DMS153 treated with DMSO at 0.1 percent for 48 hours (cell line): ENCODE measurements at regions not wholly inside any gene's neighbourhood (a gene's known extent, or its start where the extent isn't known, plus 50 kb on each side); places are given as distances from the start of the nearest gene placed in this dataset.
"Not testable (repeated sequence)": the region's sequence is repeated elsewhere in the genome, so short reads cannot be mapped to it uniquely, and the experiment has no call there.

ENCODE experiments used
- DNase-seq: peaks from one replicate; lab custom pipeline; 2025; ENCODE audit not compliant: unreplicated experiment; lab: John Stamatoyannopoulos, UW

DNA sequence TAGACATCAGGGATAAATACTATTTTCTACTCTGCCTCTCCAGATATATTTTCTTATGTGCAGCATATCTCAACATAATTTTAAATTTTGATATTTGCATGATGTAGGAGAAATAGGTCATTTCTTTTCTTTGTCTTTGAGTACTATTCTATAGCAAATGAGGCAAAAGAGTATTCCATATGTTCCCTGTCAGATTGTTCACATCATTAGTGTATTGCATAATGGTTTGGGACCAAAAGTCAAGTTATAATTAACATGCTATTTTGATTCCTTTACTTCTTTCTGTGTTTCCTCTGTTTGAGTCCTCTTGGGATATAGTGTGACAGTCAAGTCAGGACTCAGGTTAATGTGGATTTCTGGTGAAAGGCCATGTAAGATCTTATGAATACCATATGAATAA, 864.6 kb upstream of the FBXO33 start:
- DNase-seq, result no peak

DNA sequence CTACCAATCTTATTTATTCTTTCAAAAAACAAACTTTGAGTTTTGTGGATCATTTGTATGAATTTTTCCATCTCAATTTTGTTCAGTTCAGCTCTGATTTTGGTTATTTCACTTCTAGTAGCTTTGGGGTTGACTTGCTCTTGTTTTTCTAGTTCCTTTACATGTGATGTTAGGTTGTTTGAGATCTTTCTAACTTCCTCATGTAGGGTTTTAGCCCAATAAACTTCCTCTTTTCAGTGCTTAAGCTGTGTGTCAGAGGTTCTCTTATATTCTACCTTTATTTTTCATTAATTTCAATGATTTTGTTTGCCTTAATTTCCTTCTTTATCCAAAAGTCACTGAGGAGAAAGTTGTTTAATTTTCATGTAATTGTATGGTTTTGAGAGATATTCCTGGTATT, 860.4 kb upstream of the FBXO33 start:
- DNase-seq, result no peak

GRCh38 chr14:40282196-40282595, 850.0 kb upstream of the FBXO33 start:
- DNase-seq, result no peak

GRCh38 chr14:40280652-40281051, 848.4 kb upstream of the FBXO33 start:
- DNase-seq, result no peak

- DNase-seq, result no peak
These were observed 841.2 kb upstream of the FBXO33 start for GRCh38 chr14:40273417-40273816.

DNA sequence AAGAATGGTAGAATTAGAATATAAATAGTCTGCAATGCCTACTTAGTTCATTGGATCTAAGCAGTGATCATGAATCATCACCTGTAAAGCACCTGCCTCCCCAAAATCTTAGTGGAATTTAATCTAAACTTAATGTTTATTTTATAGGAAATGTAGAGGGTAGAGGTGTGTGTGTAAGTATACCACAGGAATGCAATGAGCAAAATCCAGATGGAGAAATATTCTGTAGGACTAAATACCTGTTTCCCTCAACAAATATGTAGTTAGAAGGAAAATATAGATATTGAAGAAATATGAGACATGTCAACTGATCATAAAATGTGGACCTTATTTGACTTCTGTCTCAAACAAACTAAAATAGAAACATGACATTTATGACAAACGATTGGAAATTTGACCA, 839.2 kb upstream of the FBXO33 start:
- no peak for DNase-seq

DNA sequence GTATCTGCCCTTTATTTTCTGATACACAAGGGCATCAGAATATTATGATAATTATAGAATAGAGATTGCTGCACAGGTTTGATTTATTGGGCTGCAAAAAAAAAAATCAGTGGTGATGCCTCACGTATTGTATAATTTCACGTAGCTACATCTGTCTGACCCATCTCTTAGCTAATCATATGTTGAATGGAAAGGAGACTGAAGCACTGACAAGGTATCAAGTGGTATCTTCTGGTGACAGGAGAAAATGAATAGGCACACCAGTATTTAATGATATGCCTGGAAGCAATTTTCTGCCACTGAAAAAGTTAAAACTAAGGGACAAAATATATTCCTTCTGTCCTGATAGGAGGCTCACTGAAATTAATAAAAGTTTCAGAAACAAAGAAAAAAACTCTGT, 837.2 kb upstream of the FBXO33 start:
- no peak for DNase-seq

DNA sequence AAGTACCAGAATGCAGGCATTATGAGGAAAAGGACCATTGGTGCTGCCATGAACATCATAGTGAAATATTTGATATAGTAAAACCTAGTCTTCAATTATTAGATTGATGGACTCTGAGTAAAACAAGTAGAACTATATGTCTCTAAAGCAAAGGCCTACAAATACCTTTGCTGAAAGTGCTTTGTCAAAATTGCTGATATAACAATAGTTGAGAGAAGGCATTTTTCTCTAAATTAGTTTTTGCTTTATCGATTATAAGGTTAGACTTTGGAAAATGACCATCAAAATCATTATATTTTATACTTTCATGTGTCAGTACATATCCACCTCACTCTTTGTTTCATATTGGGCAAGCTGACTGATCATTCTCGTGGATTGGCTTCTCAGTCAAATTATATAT, 836.0 kb upstream of the FBXO33 start:
- no peak for DNase-seq

DNA sequence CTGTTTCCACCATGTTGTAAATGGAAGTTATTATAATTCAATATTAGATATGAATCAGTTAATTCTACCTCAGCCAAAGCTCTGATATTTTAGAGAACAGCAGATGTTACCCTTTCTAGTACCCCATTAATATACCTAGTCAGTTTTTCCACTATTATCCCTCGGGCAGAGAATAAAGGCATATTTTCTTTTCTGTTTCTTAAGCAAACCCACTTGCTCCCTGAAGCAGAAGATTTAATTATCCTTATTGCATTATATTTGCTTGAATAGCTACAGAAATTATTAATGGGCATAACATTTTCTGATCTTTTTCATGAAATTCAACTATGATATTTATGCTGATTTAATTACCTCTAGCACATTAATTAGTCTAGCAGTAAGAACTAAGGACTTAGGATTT, 832.9 kb upstream of the FBXO33 start:
- no peak for DNase-seq

DNA sequence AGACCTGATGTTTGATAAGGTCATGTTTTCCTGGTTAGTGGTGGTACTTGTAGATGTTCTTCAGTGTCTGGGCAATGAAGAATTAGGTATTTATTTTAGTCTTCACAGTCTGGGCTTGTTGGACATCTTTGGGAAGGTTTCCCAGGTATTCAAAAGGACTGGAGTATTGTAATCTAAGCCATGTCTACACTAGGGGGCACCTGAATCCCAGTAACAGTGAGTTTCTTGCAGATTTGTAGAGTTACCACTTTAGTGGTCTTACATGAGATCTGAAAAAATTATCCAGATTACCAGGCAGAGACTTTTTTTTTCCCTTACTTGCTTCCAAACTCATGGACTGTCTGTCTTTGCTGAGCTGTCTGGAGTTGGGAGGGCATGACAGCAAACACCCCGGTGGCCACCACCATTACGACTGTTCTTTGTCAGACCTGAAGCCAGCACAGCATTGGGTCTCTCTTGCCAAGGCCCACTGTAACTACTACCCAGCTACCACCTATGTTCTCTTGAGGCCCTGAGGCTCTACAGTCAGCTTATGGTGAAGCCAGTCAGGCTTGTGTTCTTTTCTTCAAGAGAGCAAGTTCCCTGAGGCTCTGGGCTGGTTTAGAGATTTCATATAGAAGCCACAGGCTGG, 820.7 kb upstream of the FBXO33 start:
- DNase-seq, result no peak

GRCh38 chr14:40248671-40249070, 816.4 kb upstream of the FBXO33 start:
- no peak for DNase-seq

DNA sequence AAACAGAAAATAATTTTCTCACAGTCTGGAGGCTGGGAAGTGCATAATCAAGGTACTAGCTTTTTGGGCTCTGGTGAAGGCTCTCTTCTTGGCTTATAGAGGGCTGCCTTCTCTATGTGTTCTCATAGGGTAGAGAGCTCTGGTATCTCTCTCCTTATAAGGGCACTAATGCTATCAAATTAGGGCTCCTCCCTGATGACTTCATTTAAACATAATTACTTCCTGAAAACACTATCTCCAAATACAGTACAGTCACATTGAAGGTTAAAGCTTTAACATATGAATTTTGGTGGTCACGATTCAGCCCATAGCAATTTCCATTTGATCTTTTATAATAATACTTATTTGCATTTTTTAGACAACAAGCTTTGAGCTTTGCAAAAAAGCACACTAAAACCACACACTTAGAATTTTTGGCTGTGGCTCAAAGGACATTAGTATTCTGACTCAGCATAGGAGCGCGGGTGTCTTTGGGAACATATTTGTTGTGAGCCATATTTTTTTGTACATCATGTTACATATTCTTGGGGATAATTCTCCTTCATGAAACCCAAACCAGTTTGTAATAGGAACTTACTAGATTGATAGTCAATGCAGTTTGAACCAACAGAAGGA, 808.1 kb upstream of the FBXO33 start:
- DNase-seq, result no peak

GRCh38 chr14:40232302-40232701, 800.1 kb upstream of the FBXO33 start:
- no peak for DNase-seq

DNA sequence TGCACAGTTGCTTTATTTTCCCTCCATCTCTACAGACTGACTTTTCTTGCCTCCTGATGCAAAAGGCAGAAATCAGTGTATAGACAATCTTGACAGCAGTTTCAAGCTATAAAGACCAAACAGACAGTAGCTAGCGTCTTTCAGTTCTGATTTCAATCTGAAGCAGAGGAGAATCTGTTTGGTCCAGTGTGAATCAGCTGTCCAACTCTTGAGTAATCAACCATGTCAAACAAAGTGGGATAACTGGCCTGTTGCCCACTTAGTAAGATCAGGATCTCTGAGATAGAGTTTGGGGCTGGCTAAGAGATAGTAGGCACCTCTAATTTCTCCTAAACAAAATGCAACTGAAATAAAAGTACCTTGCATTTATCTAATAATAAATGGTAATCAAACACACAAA, 797.4 kb upstream of the FBXO33 start:
- no peak for DNase-seq

DNA sequence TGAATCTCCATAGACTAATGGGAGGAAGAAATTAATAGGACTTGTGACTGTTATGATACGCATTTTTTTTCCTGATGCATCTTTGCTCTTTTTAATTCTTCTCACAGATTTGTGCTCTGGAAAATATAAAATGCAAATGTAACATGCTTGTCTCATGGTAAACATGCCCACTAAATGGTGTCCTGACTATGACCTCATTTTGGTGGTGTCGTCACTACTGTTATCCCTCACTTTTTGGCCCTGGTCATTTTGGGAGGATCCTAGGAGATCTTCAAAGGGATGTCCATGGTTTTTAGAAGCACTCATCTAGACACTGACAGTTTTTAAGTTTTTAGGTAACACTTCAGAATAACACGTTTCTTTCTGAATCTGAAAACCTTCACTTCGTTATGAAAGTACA, 790.8 kb upstream of the FBXO33 start:
- DNase-seq, result no peak

DNA sequence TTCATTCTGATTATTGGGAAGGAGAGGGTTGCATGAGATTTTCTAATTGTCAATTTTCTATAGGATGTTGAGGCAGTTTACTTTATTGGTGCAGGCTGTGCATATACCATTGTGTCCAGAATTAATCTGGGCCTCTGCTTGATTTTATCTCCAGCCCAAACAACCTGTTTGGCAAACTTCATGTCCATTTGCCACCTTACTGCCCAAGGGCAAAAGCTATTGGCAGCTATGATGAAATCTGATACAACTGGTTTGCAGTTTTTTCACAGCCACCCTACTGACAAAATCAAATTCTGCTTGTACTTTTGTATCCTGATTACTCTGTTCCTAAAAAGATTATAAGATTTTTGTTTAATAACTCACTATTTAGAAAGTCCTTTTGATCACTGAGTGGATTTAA, 789.2 kb upstream of the FBXO33 start:
- no peak for DNase-seq

DNA sequence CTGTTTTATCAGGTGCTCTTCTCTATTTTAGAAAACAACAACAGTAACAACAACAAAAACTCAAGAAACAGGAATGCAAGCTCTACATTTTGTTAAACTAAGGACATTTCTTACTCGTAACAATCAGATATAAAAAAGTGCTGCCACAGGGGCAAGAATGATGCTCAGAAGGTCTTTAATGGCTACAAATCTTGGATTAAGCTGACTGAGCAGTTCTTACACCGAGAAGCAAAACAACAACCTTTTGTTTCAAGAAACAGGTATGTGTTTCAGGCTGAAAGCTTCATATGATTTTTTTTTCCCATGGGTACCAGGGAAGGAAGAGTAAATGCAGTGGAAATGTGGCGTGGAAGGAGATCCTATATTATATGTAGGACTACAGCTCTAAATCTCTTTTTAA, 786.8 kb upstream of the FBXO33 start:
- peak; percentile 62 for DNase-seq

GRCh38 chr14:40218282-40218941, 786.2 kb upstream of the FBXO33 start:
- DNase-seq, result peak; percentile 85

DNA sequence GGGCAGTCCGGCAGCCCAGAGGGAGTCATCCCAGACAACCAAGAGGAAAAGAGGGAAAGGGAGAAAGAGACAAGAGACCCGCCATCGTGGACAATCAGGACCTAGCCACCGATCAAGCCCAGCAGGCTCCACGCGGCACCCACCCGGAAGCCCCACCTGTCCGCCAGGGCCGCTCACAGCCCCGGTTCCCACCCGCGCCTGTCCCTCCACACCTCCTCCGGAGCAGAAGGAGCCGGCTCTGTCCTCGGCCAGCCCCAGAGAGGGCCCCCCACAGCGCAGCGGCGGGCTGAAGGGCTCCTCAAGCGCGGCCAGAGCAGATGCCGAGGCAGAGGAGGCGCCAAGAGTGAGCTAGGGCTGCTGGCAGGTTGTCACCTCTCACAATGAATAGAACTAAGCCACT, 784.7 kb upstream of the FBXO33 start:
- DNase-seq, result no peak

GRCh38 chr14:40216408-40216807, 784.2 kb upstream of the FBXO33 start:
- not testable (repeated sequence) for DNase-seq

DNA sequence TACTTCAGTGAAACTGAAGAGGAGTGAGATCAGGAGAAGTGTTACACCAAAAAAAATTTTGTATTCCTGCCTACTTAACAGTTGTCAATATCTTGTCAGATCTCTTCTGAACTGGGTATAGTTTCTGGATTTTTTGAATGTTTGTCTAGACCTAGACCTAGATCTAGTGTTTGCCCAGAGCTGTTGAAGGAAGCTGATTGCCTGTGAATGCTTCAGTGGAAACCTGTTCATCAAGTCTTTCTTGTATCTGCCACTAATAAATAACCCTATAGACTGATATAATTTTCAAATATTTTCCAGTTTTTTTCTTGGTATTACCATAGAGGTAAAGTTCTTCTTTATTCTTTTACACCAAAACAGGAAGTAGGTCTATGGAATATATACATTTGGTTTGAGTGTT, 781.5 kb upstream of the FBXO33 start:
- no peak for DNase-seq

DNA sequence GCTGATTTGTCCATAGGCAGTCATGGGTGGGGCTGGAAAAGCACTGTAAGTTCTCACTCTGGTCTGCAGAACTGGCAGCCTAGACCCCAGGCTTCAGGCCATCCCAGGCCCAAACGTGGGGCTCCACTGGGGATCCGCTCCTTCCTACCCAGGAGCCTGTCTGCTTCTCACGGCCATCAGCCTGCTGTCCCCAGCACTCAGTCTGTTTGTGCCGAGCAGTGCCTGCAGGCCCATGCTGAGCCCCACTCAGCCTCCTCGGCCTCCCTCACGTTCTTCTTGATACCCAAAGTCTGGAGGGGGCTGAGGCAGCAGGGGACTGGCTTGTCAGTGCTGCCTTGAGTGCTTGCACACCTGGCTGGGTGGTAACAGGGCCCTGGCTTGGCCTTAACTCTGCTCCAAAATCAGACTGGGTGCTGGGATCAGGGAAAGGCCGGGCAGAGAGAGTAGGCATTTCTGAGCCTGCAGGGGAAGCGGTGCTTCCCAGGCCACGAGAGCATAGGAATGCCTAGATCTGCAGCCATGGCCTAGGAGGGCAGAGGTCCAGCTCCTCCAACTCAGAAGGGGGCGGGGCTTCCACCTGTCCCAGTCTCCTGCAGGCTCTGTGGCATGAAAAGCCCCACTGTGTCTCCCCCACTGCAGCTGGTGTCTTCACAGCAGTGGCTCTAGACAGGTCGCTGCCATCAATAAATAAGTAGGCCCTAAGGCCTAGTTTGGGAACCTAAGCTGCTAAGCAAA, 772.4 kb upstream of the FBXO33 start:
- no peak for DNase-seq
